Left ventricle myocardium inferior (tissue), 1 donor: ENCODE measurements at regions not wholly inside any gene's neighbourhood (a gene's known extent, or its start where the extent isn't known, plus 50 kb on each side); places are given as distances from the start of the nearest gene placed in this dataset.

ENCODE experiments used
- DNase-seq: peaks from one replicate; pipeline ENCODE4 v3.0.0-alpha.2; 2020
- H3K27ac ChIP-seq: fragments of 200-600 bp; replicated peaks from 2 replicates; pipeline ENCODE4 v1.8.0; 2021
- H3K27me3 ChIP-seq: fragments of 200-600 bp; 2 replicates; pipeline ENCODE4 v1.8.0; 2021; ENCODE audit warnings: low read depth
- H3K36me3 ChIP-seq: fragments of 200-600 bp; 2 replicates; pipeline ENCODE4 v1.8.0; 2021
- H3K4me1 ChIP-seq: fragments of 200-600 bp; 2 replicates; pipeline ENCODE4 v1.8.0; 2021
- H3K4me3 ChIP-seq: fragments of 200-600 bp; 2 replicates; pipeline ENCODE4 v1.8.0; 2021; ENCODE audit warnings: mild to moderate bottlenecking, moderate library complexity
- H3K9me3 ChIP-seq: fragments of 200-600 bp; replicated peaks from 2 replicates; pipeline ENCODE4 v1.8.0; 2021
- intact Hi-C: fragments of 100-400 bp; cut with micrococcal nuclease; formaldehyde crosslinking; loops from one replicate; pipeline ENCODE4 v1.11.0; 2022
- TF ChIP-seq, protein P1 (sequence below): fragments of 200-600 bp; IDR thresholded peaks from 2 replicates; pipeline ENCODE4 v1.8.0; 2021; ENCODE audit warnings: antibody characterized with exemption, mild to moderate bottlenecking, borderline replicate concordance
- donor health status: DM: no; HTN: yes; CAD: no; lungs with severe emphysema.

DNA sequence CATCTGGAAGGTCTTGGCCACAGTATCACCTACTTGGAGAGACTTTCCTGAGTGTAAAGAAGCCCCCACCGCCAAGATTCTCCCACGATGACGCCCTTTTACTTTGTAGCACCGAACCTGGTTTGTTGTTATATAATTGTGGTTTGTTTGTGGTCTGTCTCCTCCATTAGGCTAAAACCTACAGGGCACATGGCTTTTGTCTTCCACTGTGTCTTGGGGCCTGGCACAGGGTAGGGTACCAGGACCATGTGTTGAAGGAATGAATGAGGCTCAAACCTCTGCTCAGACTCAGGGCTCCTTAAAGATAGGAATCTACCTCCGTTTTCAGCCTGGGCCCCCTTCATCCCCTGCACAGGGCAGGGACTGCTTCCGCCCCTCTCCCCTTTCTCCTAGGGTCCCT, 59.4 kb upstream of the CCDC167 start:
- intact Hi-C loops: no loop called here
- Histone ChIP-seq H3K27ac (no peak overlapping the region), H3K36me3 (no peaks in the 10 kb centered on the region), H3K9me3 (no peaks in the 10 kb centered on the region), H3K4me1 (no peaks in the 10 kb centered on the region), H3K4me3 (no peak overlapping the region), H3K27me3 (peaks cover 58% of the 10 kb centered on the region)
- TF ChIP-seq, protein P1, sequence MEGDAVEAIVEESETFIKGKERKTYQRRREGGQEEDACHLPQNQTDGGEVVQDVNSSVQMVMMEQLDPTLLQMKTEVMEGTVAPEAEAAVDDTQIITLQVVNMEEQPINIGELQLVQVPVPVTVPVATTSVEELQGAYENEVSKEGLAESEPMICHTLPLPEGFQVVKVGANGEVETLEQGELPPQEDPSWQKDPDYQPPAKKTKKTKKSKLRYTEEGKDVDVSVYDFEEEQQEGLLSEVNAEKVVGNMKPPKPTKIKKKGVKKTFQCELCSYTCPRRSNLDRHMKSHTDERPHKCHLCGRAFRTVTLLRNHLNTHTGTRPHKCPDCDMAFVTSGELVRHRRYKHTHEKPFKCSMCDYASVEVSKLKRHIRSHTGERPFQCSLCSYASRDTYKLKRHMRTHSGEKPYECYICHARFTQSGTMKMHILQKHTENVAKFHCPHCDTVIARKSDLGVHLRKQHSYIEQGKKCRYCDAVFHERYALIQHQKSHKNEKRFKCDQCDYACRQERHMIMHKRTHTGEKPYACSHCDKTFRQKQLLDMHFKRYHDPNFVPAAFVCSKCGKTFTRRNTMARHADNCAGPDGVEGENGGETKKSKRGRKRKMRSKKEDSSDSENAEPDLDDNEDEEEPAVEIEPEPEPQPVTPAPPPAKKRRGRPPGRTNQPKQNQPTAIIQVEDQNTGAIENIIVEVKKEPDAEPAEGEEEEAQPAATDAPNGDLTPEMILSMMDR: no peak
- no peak for DNase-seq

DNA sequence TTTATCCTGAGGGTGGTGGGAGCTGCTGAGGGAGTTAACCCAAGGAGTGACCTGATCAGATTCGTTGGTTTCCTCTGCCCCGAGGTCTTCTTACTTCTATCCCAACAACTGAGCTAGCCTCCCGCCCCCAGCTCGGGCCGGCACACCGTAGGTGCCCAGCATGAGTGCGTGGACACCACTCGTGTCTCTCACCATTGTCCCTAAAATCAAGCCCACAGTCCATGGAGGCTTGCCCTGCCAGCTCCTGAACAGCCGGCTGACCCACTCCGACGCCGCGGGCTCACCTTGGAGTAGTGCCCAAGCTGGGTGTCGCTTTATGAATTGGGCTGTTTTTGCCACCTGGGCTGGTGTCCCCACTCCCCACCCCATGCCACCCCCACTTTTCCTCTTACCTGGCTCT, 59.0 kb upstream of the CCDC167 start:
- no peaks in the 10 kb centered on the region for H3K36me3 ChIP-seq
- no peaks in the 10 kb centered on the region for H3K4me1 ChIP-seq
- H3K27me3 ChIP-seq: peaks cover 62% of the 10 kb centered on the region
- H3K27ac ChIP-seq: no peak overlapping the region
- TF ChIP-seq, protein P1: no peak
- no peak for DNase-seq
- no peaks in the 10 kb centered on the region for H3K9me3 ChIP-seq
- H3K4me3 ChIP-seq: no peak overlapping the region
- intact Hi-C loops: no loop called here

DNA sequence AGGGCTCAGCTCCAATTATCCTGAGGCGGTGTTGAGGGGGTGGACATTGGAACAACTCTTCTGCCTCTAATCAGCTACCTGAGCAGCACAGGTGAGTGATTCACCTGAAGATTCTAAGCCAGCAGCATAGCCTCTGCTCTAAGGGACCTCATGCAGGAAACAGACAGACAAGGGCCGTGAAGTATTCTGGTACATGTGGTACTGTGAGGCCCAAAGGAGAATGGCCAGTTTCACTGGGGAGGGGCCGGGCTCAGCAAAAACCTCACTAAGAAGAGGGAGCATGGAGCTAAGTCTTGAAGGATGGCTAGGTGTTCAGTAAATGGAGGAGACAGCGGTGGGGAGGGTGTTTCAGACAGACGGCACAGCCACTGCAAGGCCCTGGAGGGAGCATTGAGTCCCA, 58.5 kb upstream of the CCDC167 start:
- TF ChIP-seq, protein P1: no peak
- H3K27ac ChIP-seq: no peak overlapping the region
- intact Hi-C loops: no loop called here
- H3K36me3 ChIP-seq: no peaks in the 10 kb centered on the region
- peaks cover 66% of the 10 kb centered on the region for H3K27me3 ChIP-seq
- H3K9me3 ChIP-seq: no peaks in the 10 kb centered on the region
- DNase-seq: no peak
- H3K4me1 ChIP-seq: no peaks in the 10 kb centered on the region
- no peak overlapping the region for H3K4me3 ChIP-seq

DNA sequence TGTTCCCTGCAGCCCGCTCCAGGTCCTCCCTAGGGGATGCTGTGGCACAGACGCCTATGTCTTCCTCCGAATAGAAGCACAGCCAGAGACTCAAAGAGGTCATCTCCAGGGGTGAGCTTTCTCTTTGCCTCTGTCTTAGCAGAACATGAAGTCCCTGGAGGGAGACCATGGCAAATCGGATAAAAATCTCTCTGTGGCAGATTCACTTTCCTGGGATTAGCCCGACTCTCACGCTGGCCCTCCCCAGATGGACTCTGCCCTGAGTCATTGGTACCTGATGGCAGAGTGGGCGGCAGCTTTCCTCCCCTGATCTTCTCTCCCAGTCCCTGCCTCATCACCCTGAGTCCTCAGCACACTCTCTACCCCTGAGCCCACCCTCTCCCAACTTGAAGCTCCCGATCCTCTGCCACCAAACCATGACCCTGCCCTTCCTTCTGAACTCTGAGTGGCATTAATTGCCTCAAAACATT, 58.0 kb upstream of the CCDC167 start:
- Histone ChIP-seq H3K4me1 (no peaks in the 10 kb centered on the region), H3K4me3 (no peak overlapping the region), H3K27me3 (peaks cover 68% of the 10 kb centered on the region), H3K9me3 (no peaks in the 10 kb centered on the region), H3K27ac (no peak overlapping the region), H3K36me3 (no peaks in the 10 kb centered on the region)
- TF ChIP-seq, protein P1: no peak
- DNase-seq: no peak
- intact Hi-C loops: no loop called here

DNA sequence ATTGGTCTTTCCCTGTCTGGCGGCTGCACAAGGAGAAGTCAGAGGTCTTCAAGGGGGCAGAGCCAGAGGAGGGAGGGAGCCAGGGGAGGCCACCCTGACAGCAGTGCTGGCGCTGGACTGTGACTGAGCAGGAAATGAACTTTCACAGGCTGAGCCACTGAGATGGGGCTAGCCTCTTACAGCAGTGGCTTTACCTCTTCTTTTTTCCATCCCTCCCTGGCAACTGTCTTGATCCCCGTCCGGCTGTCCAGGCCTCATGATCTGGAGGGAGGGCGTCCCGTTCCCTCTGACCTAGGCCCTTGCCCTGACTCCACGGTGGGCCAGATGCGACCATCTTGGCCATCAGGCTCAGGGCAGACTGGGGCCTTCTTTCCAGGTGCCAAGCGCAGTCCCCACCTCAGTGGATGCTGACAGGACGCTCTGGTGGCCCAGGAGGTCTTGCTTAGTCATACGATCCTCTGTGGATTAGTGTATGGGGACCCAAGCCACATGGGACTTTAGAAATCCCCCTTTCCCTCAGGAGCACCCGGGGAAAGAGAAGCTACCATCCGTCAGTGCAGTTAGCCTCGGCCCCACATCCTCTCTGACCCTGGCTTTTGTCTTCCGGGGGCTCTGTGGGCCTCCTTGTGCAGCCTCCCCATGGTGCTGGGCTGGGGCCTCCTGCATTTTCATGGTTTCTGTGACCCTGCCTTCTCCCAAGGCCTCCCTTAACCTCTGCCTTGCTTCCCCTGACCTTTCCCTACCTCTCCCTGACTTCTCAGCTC, 57.4 kb upstream of the CCDC167 start:
- Histone ChIP-seq H3K27ac (no peak overlapping the region), H3K4me3 (no peak overlapping the region), H3K9me3 (no peaks in the 10 kb centered on the region), H3K36me3 (no peaks in the 10 kb centered on the region), H3K4me1 (peaks cover 2% of the 10 kb centered on the region), H3K27me3 (peaks cover 62% of the 10 kb centered on the region)
- intact Hi-C loops: no loop called here
- no peak for DNase-seq
- TF ChIP-seq, protein P1: no peak
